Urothelium cell line (cell line): ENCODE measurements at regions not wholly inside any gene's neighbourhood (a gene's known extent, or its start where the extent isn't known, plus 50 kb on each side); places are given as distances from the start of the nearest gene placed in this dataset.

Source experiments
- DNase-seq: peaks from one replicate; pipeline ENCODE4 v3.0.0; 2011; ENCODE audit warnings: low spot score, mixed read lengths
- FAIRE-seq: peaks from 2 replicates; lab custom pipeline; 2011; peaks lifted over from hg19 to GRCh38; lab: Jason Lieb, UNC

GRCh38 chr5:93800988-93801811 is 59.8 kb upstream of the POU5F2 start:
- FAIRE-seq (no peak), DNase-seq (peak; percentile 6)

- peak; percentile 8 for DNase-seq
- no peak for FAIRE-seq
Measured at GRCh38 chr5:93794954-93795353, 53.6 kb upstream of the POU5F2 start.

- DNase-seq (no peak), FAIRE-seq (no peak)
Measured at GRCh38 chr5:93793159-93793781, 51.9 kb upstream of the POU5F2 start.

- no peak for DNase-seq
- FAIRE-seq, result no peak
Measured at GRCh38 chr5:93791518-93791972, 50.1 kb upstream of the POU5F2 start.
